ENCODE measurements at regions not wholly inside any gene's neighbourhood (a gene's known extent, or its start where the extent isn't known, plus 50 kb on each side); places are given as distances from the start of the nearest gene placed in this dataset.

GRCh38 chr3:154977666-154978065, 102.5 kb upstream of the MME start:
- no peak overlapping the region for H3K4me3 ChIP-seq (ENCODE audit: low read depth, low read length)
- no peak for TF ChIP-seq CTCF (IDR thresholded peaks at IDR 0.05; ENCODE audit: control insufficient read depth, extremely low read depth, insufficient read depth)
- no peak for DNase-seq (ENCODE audit: low read depth)

- TF ChIP-seq CTCF (IDR thresholded peaks at IDR 0.05; ENCODE audit: control insufficient read depth, extremely low read depth, insufficient read depth) = no peak
- DNase-seq (ENCODE audit: low read depth) = no peak
- H3K4me3 ChIP-seq (ENCODE audit: low read depth, low read length) = no peak overlapping the region
Observed at GRCh38 chr3:154976072-154976983, 103.8 kb upstream of the MME start.

- H3K4me3 ChIP-seq (ENCODE audit: low read depth, low read length) = no peak overlapping the region
- DNase-seq (ENCODE audit: low read depth) = no peak
- TF ChIP-seq CTCF (IDR thresholded peaks at IDR 0.05; ENCODE audit: control insufficient read depth, extremely low read depth, insufficient read depth) = no peak
Observed at GRCh38 chr3:154973851-154974250, 106.3 kb upstream of the MME start.

GRCh38 chr3:154972951-154973350, 107.2 kb upstream of the MME start:
- no peak for DNase-seq (ENCODE audit: low read depth)
- no peak for TF ChIP-seq CTCF (IDR thresholded peaks at IDR 0.05; ENCODE audit: control insufficient read depth, extremely low read depth, insufficient read depth)
- no peak overlapping the region for H3K4me3 ChIP-seq (ENCODE audit: low read depth, low read length)

- no peak for TF ChIP-seq CTCF (IDR thresholded peaks at IDR 0.05; ENCODE audit: control insufficient read depth, extremely low read depth, insufficient read depth)
- no peak overlapping the region for H3K4me3 ChIP-seq (ENCODE audit: low read depth, low read length)
- peak; percentile 43 for DNase-seq (ENCODE audit: low read depth)
Observed at GRCh38 chr3:154971771-154972326, 108.3 kb upstream of the MME start.

GRCh38 chr3:154971341-154971740, 108.8 kb upstream of the MME start:
- H3K4me3 ChIP-seq (ENCODE audit: low read depth, low read length) = no peak overlapping the region
- DNase-seq (ENCODE audit: low read depth) = no peak
- TF ChIP-seq CTCF (IDR thresholded peaks at IDR 0.05; ENCODE audit: control insufficient read depth, extremely low read depth, insufficient read depth) = no peak

All from LNCaP clone FGC (cell line).